IMR-90 (cell line): ENCODE measurements at regions not wholly inside any gene's neighbourhood (a gene's known extent, or its start where the extent isn't known, plus 50 kb on each side); places are given as distances from the start of the nearest gene placed in this dataset.

Source experiments
- ATAC-seq: fragments of 200-7000 bp; cut with Tn5 transposase; 2 replicates; pipeline ENCODE4 v1.9.1; 2020; ENCODE audit warnings: low read depth, mild to moderate bottlenecking, moderate library complexity
- BruUV-seq: library from RNA; stranded (reverse); fragments of 400-500 nt; replicated peaks from 2 replicates; lab custom pipeline; 2021; lab: Mats Ljungman, UMichigan
- CTCF ChIA-PET: fragments of 300-600 bp; formaldehyde crosslinking; extraction: SDS; loops from one replicate; lab custom pipeline; 2021; ENCODE audit warnings: antibody characterized with exemption; lab: Yijun Ruan, JAX
- POLR2A ChIA-PET: fragments of 300-600 bp; sonication (Branson Sonifier 250); formaldehyde crosslinking; loops from one replicate; lab custom pipeline; 2022; ENCODE audit warnings: antibody characterized with exemption; ENCODE audit not compliant: unreplicated experiment; lab: Charles Lee
- DNase-seq: peaks from one replicate; pipeline ENCODE4 v3.0.0; 2013
- H2AFZ ChIP-seq: replicated peaks from 2 replicates; pipeline ENCODE3; 2013; ENCODE audit warnings: low read length, mild to moderate bottlenecking; ENCODE audit not compliant: poor library complexity
- H2AK5ac ChIP-seq: 2 replicates; pipeline ENCODE4 v1.6.1; 2013; ENCODE audit warnings: low read depth, low read length, inconsistent platforms
- H2AK9ac ChIP-seq: replicated peaks from 2 replicates; pipeline ENCODE3; 2013; ENCODE audit warnings: mild to moderate bottlenecking, low read depth, low read length, moderate library complexity; ENCODE audit not compliant: poor library complexity
- H2BK120ac ChIP-seq: 2 replicates; pipeline ENCODE4 v1.6.1; 2013; ENCODE audit warnings: low read depth, low read length, inconsistent platforms
- H2BK15ac ChIP-seq: 3 replicates; pipeline ENCODE4 v1.6.1; 2013; ENCODE audit warnings: low read depth, low read length, inconsistent platforms
- H2BK20ac ChIP-seq: 2 replicates; pipeline ENCODE4 v1.6.1; 2013; ENCODE audit warnings: low read depth, mild to moderate bottlenecking, inconsistent platforms, low read length, moderate library complexity
- H2BK5ac ChIP-seq: 2 replicates; pipeline ENCODE4 v1.6.1; 2013; ENCODE audit warnings: mild to moderate bottlenecking, low read depth, low read length, inconsistent platforms; ENCODE audit not compliant: poor library complexity, severe bottlenecking
- H3K14ac ChIP-seq: replicated peaks from 2 replicates; pipeline ENCODE4 v1.6.1; 2013; ENCODE audit warnings: low read depth, low read length, inconsistent platforms
- H3K18ac ChIP-seq: 2 replicates; pipeline ENCODE4 v1.6.1; 2013; ENCODE audit warnings: low read depth, low read length, control low read depth
- H3K23ac ChIP-seq: 2 replicates; pipeline ENCODE4 v1.6.1; 2013; ENCODE audit warnings: low read depth, low read length, inconsistent platforms
- H3K27ac ChIP-seq: 2 replicates; pipeline ENCODE4 v1.5.1; 2013; ENCODE audit warnings: mild to moderate bottlenecking, control low read depth, low read length; ENCODE audit not compliant: insufficient read depth
- H3K27me3 ChIP-seq: 2 replicates; pipeline ENCODE4 v1.6.1; 2013; ENCODE audit warnings: low read length; ENCODE audit not compliant: control insufficient read depth, insufficient read depth
- H3K36me3 ChIP-seq: 2 replicates; pipeline ENCODE4 v1.6.1; 2013; ENCODE audit warnings: low read length, mixed read lengths; ENCODE audit not compliant: control insufficient read depth, insufficient read depth
- H3K4ac ChIP-seq: 2 replicates; pipeline ENCODE4 v1.6.1; 2013; ENCODE audit warnings: low read depth, low read length, inconsistent platforms
- H3K4me1 ChIP-seq: 2 replicates; pipeline ENCODE4 v1.6.1; 2013; ENCODE audit warnings: low read length, mixed read lengths; ENCODE audit not compliant: control insufficient read depth, insufficient read depth
- H3K4me2 ChIP-seq: 2 replicates; pipeline ENCODE4 v1.6.1; 2013; ENCODE audit warnings: low read depth, mild to moderate bottlenecking, control low read depth, low read length, moderate library complexity
- H3K4me3 ChIP-seq: 2 replicates; pipeline ENCODE4 v1.5.1; 2013; ENCODE audit warnings: low read depth, mild to moderate bottlenecking, control low read depth, low read length, moderate library complexity; ENCODE audit not compliant: insufficient read depth
- H3K56ac ChIP-seq: 2 replicates; pipeline ENCODE4 v1.6.1; 2013; ENCODE audit warnings: low read length, inconsistent platforms; ENCODE audit not compliant: insufficient read depth; ENCODE audit errors: extremely low read depth
- H3K79me1 ChIP-seq, 2 experiments: 2 replicates each; pipeline ENCODE4 v1.6.1; 2013; ENCODE audit warnings: low read length in 2 of 2, inconsistent platforms in 1 of 2, low read depth in 1 of 2
- H3K9ac ChIP-seq: 2 replicates; pipeline ENCODE4 v1.6.1; 2013; ENCODE audit warnings: low read depth, low read length, control low read depth
- H3K9me1 ChIP-seq: 2 replicates; pipeline ENCODE4 v1.6.1; 2013; ENCODE audit warnings: low read length, inconsistent platforms; ENCODE audit not compliant: insufficient read depth
- H3K9me3 ChIP-seq: 2 replicates; pipeline ENCODE4 v1.6.1; 2013; ENCODE audit warnings: low read length; ENCODE audit not compliant: control insufficient read depth, insufficient read depth
- H4K20me1 ChIP-seq: 2 replicates; pipeline ENCODE4 v1.6.1; 2013; ENCODE audit warnings: low read length, inconsistent platforms; ENCODE audit not compliant: insufficient read depth
- H4K5ac ChIP-seq: 2 replicates; pipeline ENCODE4 v1.6.1; 2013; ENCODE audit warnings: mild to moderate bottlenecking, low read depth, low read length, control low read depth
- H4K8ac ChIP-seq, 2 experiments: 2 replicates each; pipeline ENCODE4 v1.6.1; 2013; ENCODE audit warnings: low read depth in 2 of 2, low read length in 2 of 2, control low read depth in 1 of 2, inconsistent platforms in 1 of 2
- H4K91ac ChIP-seq: 2 replicates; pipeline ENCODE4 v1.6.1; 2013; ENCODE audit warnings: low read depth, low read length, inconsistent platforms; ENCODE audit not compliant: insufficient read depth
- BHLHE40 ChIP-seq: fragments of 150-350 bp; IDR thresholded peaks from 2 replicates; pipeline ENCODE4 v1.6.1; 2016; ENCODE audit warnings: mild to moderate bottlenecking, low read depth, low read length
- CEBPB ChIP-seq: IDR thresholded peaks from 2 replicates; pipeline ENCODE4 v1.6.1; 2012; ENCODE audit warnings: low read depth, low read length, improper control_type of control experiment
- CHD1 ChIP-seq: IDR thresholded peaks from 2 replicates; pipeline ENCODE4 v1.6.1; 2012; ENCODE audit warnings: low read depth, low read length, improper control_type of control experiment
- ELK1 ChIP-seq: fragments of 150-350 bp; IDR thresholded peaks from 2 replicates; pipeline ENCODE4 v1.6.1; 2016; ENCODE audit warnings: low read depth, mild to moderate bottlenecking, low read length, moderate library complexity, borderline replicate concordance
- FOS ChIP-seq: fragments of 150-350 bp; IDR thresholded peaks from 2 replicates; pipeline ENCODE4 v1.6.1; 2016; ENCODE audit warnings: low read depth, low read length
- MAFK ChIP-seq: IDR thresholded peaks from 2 replicates; pipeline ENCODE4 v1.6.1; 2012; ENCODE audit warnings: low read depth, low read length, improper control_type of control experiment
- MAZ ChIP-seq: IDR thresholded peaks from 2 replicates; pipeline ENCODE4 v1.6.1; 2012; ENCODE audit warnings: low read depth, mild to moderate bottlenecking, low read length, improper control_type of control experiment, moderate library complexity, borderline replicate concordance
- MXI1 ChIP-seq: IDR thresholded peaks from 2 replicates; pipeline ENCODE4 v1.6.1; 2012; ENCODE audit warnings: low read depth, mild to moderate bottlenecking, low read length, moderate library complexity, borderline replicate concordance
- NFE2L2 ChIP-seq: fragments of 150-350 bp; IDR thresholded peaks from 2 replicates; pipeline ENCODE4 v1.6.1; 2016; ENCODE audit warnings: low read depth, mild to moderate bottlenecking, low read length
- POLR2A ChIP-seq: IDR thresholded peaks from 2 replicates; pipeline ENCODE4 v1.6.1; 2012; ENCODE audit warnings: mild to moderate bottlenecking, low read depth, low read length
- RAD21 ChIP-seq: IDR thresholded peaks from 2 replicates; pipeline ENCODE4 v1.6.1; 2012; ENCODE audit warnings: low read length, improper control_type of control experiment
- RCOR1 ChIP-seq: IDR thresholded peaks from 2 replicates; pipeline ENCODE4 v1.6.1; 2012; ENCODE audit warnings: mild to moderate bottlenecking, low read length, improper control_type of control experiment; ENCODE audit not compliant: insufficient replicate concordance
- RFX5 ChIP-seq: IDR thresholded peaks from 2 replicates; pipeline ENCODE4 v1.8.0; 2012; ENCODE audit warnings: low read depth, mild to moderate bottlenecking, low read length, moderate library complexity
- SMC3 ChIP-seq: fragments of 150-350 bp; IDR thresholded peaks from 2 replicates; pipeline ENCODE4 v1.6.1; 2016; ENCODE audit warnings: low read depth, mild to moderate bottlenecking, antibody characterized with exemption, low read length, moderate library complexity
- USF2 ChIP-seq: fragments of 150-350 bp; IDR thresholded peaks from 2 replicates; pipeline ENCODE4 v1.6.1; 2017; ENCODE audit warnings: mild to moderate bottlenecking, antibody characterized with exemption, low read length, low read depth
- WGBS, 2 experiments: methylation state at CpG; one replicate each; pipeline versions ENCODE4 v1.1.5 to v1.1.7; 2013; ENCODE audit warnings: missing lambda C conversion rate in 2 of 2; ENCODE audit not compliant: insufficient read length in 1 of 2; ENCODE audit errors: extremely low coverage in 2 of 2; 5-methylcytosine and 5-hydroxymethylcytosine counted together
- dilution Hi-C: fragments of 300-500 bp; cut with HindIII; formaldehyde crosslinking; loops from one replicate; pipeline ENCODE4 v1.14.3; 2018; ENCODE audit warnings: low sequenced_read_pairs; ENCODE audit not compliant: unreplicated experiment
- in situ Hi-C: fragments of 300-500 bp; cut with MboI; formaldehyde crosslinking; loops from 3 replicates; pipeline ENCODE4 v1.14.3; 2019; ENCODE audit warnings: low sequenced_read_pairs, inconsistent platforms, mixed read lengths
- intact Hi-C: fragments of 100-400 bp; cut with micrococcal nuclease; formaldehyde crosslinking; loops from 2 replicates; pipeline ENCODE4 v1.10.0; 2022
- TF ChIP-seq, protein P1 (sequence below): conservative IDR thresholded peaks from 2 replicates; pipeline ENCODE4 v1.5.1; 2012; ENCODE audit warnings: mild to moderate bottlenecking, low read depth, low read length, improper control_type of control experiment

GRCh38 chr13:53622456-53622855 lies 593.8 kb downstream of the OLFM4 start:
- intact Hi-C loops, result no loop called here
- H4K91ac ChIP-seq, result no peak overlapping the region
- no peaks in the 10 kb centered on the region for H3K36me3 ChIP-seq
- H3K9ac ChIP-seq, result no peak overlapping the region
- no CpG with 5 or more reads among the region's 2 CpGs for WGBS, 2 experiments
- no peak overlapping the region for H3K4ac ChIP-seq
- H2AK9ac ChIP-seq, result no peak overlapping the region
- H3K4me1 ChIP-seq, result no peaks in the 10 kb centered on the region
- ChIA-PET CTCF (no interaction called here), POLR2A (no interaction called here)
- H2BK120ac ChIP-seq, result no peak overlapping the region
- H3K27ac ChIP-seq, result no peak overlapping the region
- DNase-seq (no peak), ATAC-seq (no peak)
- H2AFZ ChIP-seq, result no peak overlapping the region
- no peak overlapping the region for H3K14ac ChIP-seq
- no peak overlapping the region for H2AK5ac ChIP-seq
- TF ChIP-seq MAZ, result no peak
- no peak for TF ChIP-seq NFE2L2
- no peak for TF ChIP-seq CEBPB
- no peak for TF ChIP-seq BHLHE40
- no peak for TF ChIP-seq CHD1
- TF ChIP-seq RFX5, result no peak
- TF ChIP-seq SMC3, result no peak
- TF ChIP-seq ELK1, result no peak
- TF ChIP-seq RAD21, result no peak
- no peak for TF ChIP-seq MXI1
- TF ChIP-seq, protein P1, sequence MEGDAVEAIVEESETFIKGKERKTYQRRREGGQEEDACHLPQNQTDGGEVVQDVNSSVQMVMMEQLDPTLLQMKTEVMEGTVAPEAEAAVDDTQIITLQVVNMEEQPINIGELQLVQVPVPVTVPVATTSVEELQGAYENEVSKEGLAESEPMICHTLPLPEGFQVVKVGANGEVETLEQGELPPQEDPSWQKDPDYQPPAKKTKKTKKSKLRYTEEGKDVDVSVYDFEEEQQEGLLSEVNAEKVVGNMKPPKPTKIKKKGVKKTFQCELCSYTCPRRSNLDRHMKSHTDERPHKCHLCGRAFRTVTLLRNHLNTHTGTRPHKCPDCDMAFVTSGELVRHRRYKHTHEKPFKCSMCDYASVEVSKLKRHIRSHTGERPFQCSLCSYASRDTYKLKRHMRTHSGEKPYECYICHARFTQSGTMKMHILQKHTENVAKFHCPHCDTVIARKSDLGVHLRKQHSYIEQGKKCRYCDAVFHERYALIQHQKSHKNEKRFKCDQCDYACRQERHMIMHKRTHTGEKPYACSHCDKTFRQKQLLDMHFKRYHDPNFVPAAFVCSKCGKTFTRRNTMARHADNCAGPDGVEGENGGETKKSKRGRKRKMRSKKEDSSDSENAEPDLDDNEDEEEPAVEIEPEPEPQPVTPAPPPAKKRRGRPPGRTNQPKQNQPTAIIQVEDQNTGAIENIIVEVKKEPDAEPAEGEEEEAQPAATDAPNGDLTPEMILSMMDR, result no peak
- TF ChIP-seq MAFK, result no peak
- TF ChIP-seq RCOR1, result no peak
- no peak for TF ChIP-seq USF2
- no peak for TF ChIP-seq POLR2A
- TF ChIP-seq FOS, result no peak
- no peak overlapping the region for H2BK15ac ChIP-seq
- dilution Hi-C loops, result no loop called here
- no peak overlapping the region for H2BK5ac ChIP-seq
- in situ Hi-C loops, result no loop called here
- no peaks in the 10 kb centered on the region for H4K20me1 ChIP-seq
- H4K8ac ChIP-seq, result no peak overlapping the region
- H2BK20ac ChIP-seq, result no peak overlapping the region
- no peaks in the 10 kb centered on the region for H3K9me1 ChIP-seq
- no peak overlapping the region for H3K4me3 ChIP-seq
- H3K56ac ChIP-seq, result no peak overlapping the region
- H3K23ac ChIP-seq, result no peak overlapping the region
- H3K4me2 ChIP-seq, result no peak overlapping the region
- no peaks in the 10 kb centered on the region for H3K79me1 ChIP-seq
- H3K9me3 ChIP-seq, result 0 out of 2 replicates have a peak, but pooled peaks cover 2% of the 10 kb centered on the region
- no TSS peak for BruUV-seq
- H3K18ac ChIP-seq, result no peak overlapping the region
- H4K5ac ChIP-seq, result no peak overlapping the region
- no peaks in the 10 kb centered on the region for H3K27me3 ChIP-seq
